HEK293 (cell line): ENCODE measurements at regions not wholly inside any gene's neighbourhood (a gene's known extent, or its start where the extent isn't known, plus 50 kb on each side); places are given as distances from the start of the nearest gene placed in this dataset.

ENCODE experiments used
- CTCF ChIA-PET: fragments of 350-600 bp; formaldehyde crosslinking; extraction: SDS; loops from one replicate; lab custom pipeline; 2021; ENCODE audit warnings: antibody characterized with exemption; lab: Yijun Ruan, JAX
- POLR2A ChIA-PET: fragments of 300-600 bp; formaldehyde crosslinking; extraction: SDS; loops from one replicate; lab custom pipeline; 2020; ENCODE audit warnings: antibody characterized with exemption, inconsistent platforms; lab: Yijun Ruan, JAX
- H3K27ac ChIP-seq: fragments of 200-500 bp; sonication (Bioruptor generic); 2 replicates; pipeline ENCODE4 v1.5.1; 2014; ENCODE audit warnings: low read depth, low read length, control low read depth, inconsistent platforms; ENCODE audit errors: extremely low read depth
- H3K36me3 ChIP-seq, 2 experiments: fragments of 200-500 bp in 1 of 2; sonication (Bioruptor generic) in 1 of 2; 1 replicate in 1 of 2; 2 replicates in 1 of 2; pipeline ENCODE4 v1.5.1; 2014 to 2017; ENCODE audit warnings: inconsistent platforms in 2 of 2, low read length in 2 of 2; ENCODE audit not compliant: control insufficient read depth in 2 of 2, insufficient read depth in 1 of 2
- H3K4me1 ChIP-seq: fragments of 200-500 bp; sonication (Bioruptor generic); 2 replicates; pipeline ENCODE4 v1.5.1; 2014; ENCODE audit warnings: mild to moderate bottlenecking, low read length, inconsistent platforms; ENCODE audit not compliant: control insufficient read depth, insufficient read depth
- H3K4me3 ChIP-seq: 2 replicates; pipeline ENCODE4 v1.5.1; 2011; ENCODE audit warnings: low read depth, mild to moderate bottlenecking, control low read depth, low read length, moderate library complexity
- H3K9me3 ChIP-seq: fragments of 200-500 bp; sonication (Bioruptor generic); 2 replicates; pipeline ENCODE4 v1.5.1; 2014; ENCODE audit warnings: low read depth, low read length, inconsistent platforms; ENCODE audit not compliant: control insufficient read depth, insufficient read depth
- GLI2 ChIP-seq: fragments of 450-650 bp; formaldehyde crosslinking; IDR thresholded peaks from 2 replicates; pipeline ENCODE4; 2017; ENCODE audit warnings: missing biosample characterization, missing genetic modification characterization, low read depth, borderline replicate concordance
- GLIS1 ChIP-seq: fragments of 450-650 bp; formaldehyde crosslinking; IDR thresholded peaks from 2 replicates; pipeline ENCODE4 v1.5.1; 2016; ENCODE audit warnings: missing biosample characterization, missing genetic modification characterization
- KLF8 ChIP-seq: fragments of 450-650 bp; formaldehyde crosslinking; IDR thresholded peaks from 2 replicates; pipeline ENCODE4 v1.5.1; 2016; ENCODE audit warnings: missing biosample characterization, missing genetic modification characterization
- SCRT2 ChIP-seq: fragments of 450-650 bp; formaldehyde crosslinking; IDR thresholded peaks from 2 replicates; pipeline ENCODE4 v1.5.1; 2016; ENCODE audit warnings: missing biosample characterization, missing genetic modification characterization
- ZEB2 ChIP-seq: fragments of 450-650 bp; formaldehyde crosslinking; IDR thresholded peaks from 2 replicates; pipeline ENCODE4 v1.5.1; 2016; ENCODE audit warnings: missing biosample characterization, missing genetic modification characterization
- ZNF132 ChIP-seq: fragments of 450-650 bp; formaldehyde crosslinking; IDR thresholded peaks from 2 replicates; pipeline ENCODE4 v1.5.1; 2017; ENCODE audit warnings: missing biosample characterization, missing genetic modification characterization, borderline replicate concordance
- ZNF146 ChIP-seq: fragments of 450-650 bp; formaldehyde crosslinking; IDR thresholded peaks from 2 replicates; pipeline ENCODE4 v1.5.1; 2016; ENCODE audit warnings: missing biosample characterization, missing genetic modification characterization
- ZNF155 ChIP-seq: fragments of 450-650 bp; formaldehyde crosslinking; IDR thresholded peaks from 2 replicates; pipeline ENCODE4 v1.5.1; 2016; ENCODE audit warnings: missing biosample characterization, missing genetic modification characterization
- ZNF157 ChIP-seq: fragments of 450-650 bp; formaldehyde crosslinking; IDR thresholded peaks from 2 replicates; pipeline ENCODE4 v1.5.1; 2016; ENCODE audit warnings: missing biosample characterization, missing genetic modification characterization
- ZNF2 ChIP-seq: fragments of 450-650 bp; formaldehyde crosslinking; IDR thresholded peaks from 2 replicates; pipeline ENCODE4 v1.5.1; 2016; ENCODE audit warnings: missing biosample characterization, missing genetic modification characterization
- ZNF211 ChIP-seq: fragments of 450-650 bp; formaldehyde crosslinking; IDR thresholded peaks from 2 replicates; pipeline ENCODE4 v1.5.1; 2016; ENCODE audit warnings: low read depth, missing biosample characterization, missing genetic modification characterization
- ZNF335 ChIP-seq: fragments of 450-650 bp; formaldehyde crosslinking; conservative IDR thresholded peaks from 2 replicates; pipeline ENCODE4 v1.5.1; 2016; ENCODE audit warnings: missing biosample characterization, missing genetic modification characterization
- ZNF341 ChIP-seq: fragments of 450-650 bp; formaldehyde crosslinking; IDR thresholded peaks from 2 replicates; pipeline ENCODE4; 2016; ENCODE audit warnings: low read depth, missing biosample characterization, missing genetic modification characterization
- ZNF37A ChIP-seq: fragments of 450-650 bp; IDR thresholded peaks from 2 replicates; pipeline ENCODE4 v1.5.1; 2018; ENCODE audit warnings: missing biosample characterization, missing genetic modification characterization
- ZNF423 ChIP-seq: fragments of 450-650 bp; formaldehyde crosslinking; IDR thresholded peaks from 2 replicates; pipeline ENCODE4 v1.5.1; 2016; ENCODE audit warnings: missing biosample characterization, missing genetic modification characterization
- ZNF510 ChIP-seq: fragments of 450-650 bp; formaldehyde crosslinking; IDR thresholded peaks from 2 replicates; pipeline ENCODE4 v1.5.1; 2018; ENCODE audit warnings: mild to moderate bottlenecking, missing genetic modification characterization, missing biosample characterization; ENCODE audit not compliant: insufficient replicate concordance
- ZNF548 ChIP-seq: fragments of 450-650 bp; formaldehyde crosslinking; IDR thresholded peaks from 2 replicates; pipeline ENCODE4 v1.5.1; 2016; ENCODE audit warnings: missing biosample characterization, missing genetic modification characterization
- ZNF561 ChIP-seq: fragments of 450-650 bp; IDR thresholded peaks from 2 replicates; pipeline ENCODE4 v1.5.1; 2018; ENCODE audit warnings: missing biosample characterization, missing genetic modification characterization, borderline replicate concordance
- ZNF585B ChIP-seq: fragments of 450-650 bp; formaldehyde crosslinking; IDR thresholded peaks from 2 replicates; pipeline ENCODE4 v1.5.1; 2016; ENCODE audit warnings: missing biosample characterization, missing genetic modification characterization
- ZNF624 ChIP-seq: fragments of 450-650 bp; formaldehyde crosslinking; IDR thresholded peaks from 2 replicates; pipeline ENCODE4 v1.5.1; 2017; ENCODE audit warnings: missing biosample characterization, missing genetic modification characterization
- ZNF629 ChIP-seq: fragments of 450-650 bp; formaldehyde crosslinking; IDR thresholded peaks from 2 replicates; pipeline ENCODE4 v1.5.1; 2017; ENCODE audit warnings: missing biosample characterization, missing genetic modification characterization
- ZNF777 ChIP-seq: fragments of 450-650 bp; formaldehyde crosslinking; IDR thresholded peaks from 2 replicates; pipeline ENCODE4 v1.5.1; 2017; ENCODE audit warnings: missing biosample characterization, missing genetic modification characterization, borderline replicate concordance
- ZNF792 ChIP-seq: fragments of 450-650 bp; formaldehyde crosslinking; IDR thresholded peaks from 2 replicates; pipeline ENCODE4 v1.5.1; 2016; ENCODE audit warnings: missing biosample characterization, missing genetic modification characterization
- ZNF843 ChIP-seq: fragments of 450-650 bp; formaldehyde crosslinking; IDR thresholded peaks from 2 replicates; pipeline ENCODE4 v1.5.1; 2016; ENCODE audit warnings: missing biosample characterization, missing genetic modification characterization
- ZXDB ChIP-seq: fragments of 450-650 bp; formaldehyde crosslinking; IDR thresholded peaks from 2 replicates; pipeline ENCODE4 v1.5.1; 2016; ENCODE audit warnings: missing biosample characterization, missing genetic modification characterization
- TF ChIP-seq, protein P1 (sequence below): fragments of 450-650 bp; formaldehyde crosslinking; IDR thresholded peaks from 2 replicates; pipeline ENCODE4 v1.5.1; 2016; ENCODE audit warnings: missing biosample characterization, missing genetic modification characterization
- TF ChIP-seq, protein P2 (sequence below): fragments of 450-650 bp; formaldehyde crosslinking; IDR thresholded peaks from 2 replicates; pipeline ENCODE4 v1.5.1; 2016; ENCODE audit warnings: missing biosample characterization, missing genetic modification characterization, low read depth
- TF ChIP-seq, protein P3 (sequence below): fragments of 450-650 bp; formaldehyde crosslinking; IDR thresholded peaks from 2 replicates; pipeline ENCODE4 v1.5.1; 2016; ENCODE audit warnings: missing biosample characterization, missing genetic modification characterization
- TF ChIP-seq, protein P4 (sequence below): fragments of 450-650 bp; formaldehyde crosslinking; IDR thresholded peaks from 2 replicates; pipeline ENCODE4 v1.5.1; 2016; ENCODE audit warnings: missing biosample characterization, missing genetic modification characterization
- TF ChIP-seq, protein P5 (sequence below): fragments of 450-650 bp; formaldehyde crosslinking; IDR thresholded peaks from 2 replicates; pipeline ENCODE4; 2016; ENCODE audit warnings: missing biosample characterization, missing genetic modification characterization

DNA sequence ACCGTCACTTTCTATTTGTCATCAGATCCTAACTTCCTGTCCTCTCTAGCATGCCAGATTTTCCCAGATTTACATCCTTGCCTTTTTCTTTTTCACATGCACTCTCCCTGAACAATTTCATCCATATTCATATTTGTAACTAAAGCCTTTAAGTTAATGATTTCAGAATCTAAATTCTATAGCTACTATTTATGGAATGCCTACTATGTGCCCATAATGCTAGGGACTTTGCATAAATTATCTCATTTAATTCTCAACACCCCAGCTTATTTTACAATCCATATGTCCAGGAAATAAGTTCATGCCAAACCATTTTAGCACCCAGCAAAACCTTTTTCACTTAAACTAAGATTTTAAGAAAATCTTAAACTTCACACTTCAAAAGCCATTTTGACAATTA, 531.9 kb downstream of the NUP35 start:
- Histone ChIP-seq H3K9me3 (no peaks in the 10 kb centered on the region), H3K4me1 (no peaks in the 10 kb centered on the region), H3K4me3 (no peak overlapping the region), H3K27ac (no peak overlapping the region), H3K36me3 (no peaks in the 10 kb centered on the region)
- no peak for TF ChIP-seq ZNF155 (tag by site-specific recombination)
- no peak for TF ChIP-seq ZNF211 (tag by site-specific recombination)
- TF ChIP-seq, protein P1, sequence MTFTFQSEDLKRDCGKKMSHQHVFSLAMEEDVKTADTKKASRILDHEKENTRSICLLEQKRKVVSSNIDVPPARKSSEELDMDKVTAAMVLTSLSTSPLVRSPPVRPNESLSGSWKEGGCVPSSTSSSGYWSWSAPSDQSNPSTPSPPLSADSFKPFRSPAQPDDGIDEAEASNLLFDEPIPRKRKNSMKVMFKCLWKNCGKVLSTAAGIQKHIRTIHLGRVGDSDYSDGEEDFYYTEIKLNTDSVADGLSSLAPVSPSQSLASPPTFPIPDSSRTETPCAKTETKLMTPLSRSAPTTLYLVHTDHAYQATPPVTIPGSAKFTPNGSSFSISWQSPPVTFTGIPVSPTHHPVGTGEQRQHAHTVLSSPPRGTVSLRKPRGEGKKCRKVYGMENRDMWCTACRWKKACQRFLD: no peak
- no peak for TF ChIP-seq ZNF37A (tag by site-specific recombination)
- no peak for TF ChIP-seq ZEB2 (tag by site-specific recombination)
- TF ChIP-seq ZNF624 (tag by site-specific recombination): no peak
- no peak for TF ChIP-seq ZNF510 (tag by site-specific recombination)
- no peak for TF ChIP-seq ZNF335 (tag by site-specific recombination)
- no peak for TF ChIP-seq ZNF423 (tag by site-specific recombination)
- TF ChIP-seq, protein P2, sequence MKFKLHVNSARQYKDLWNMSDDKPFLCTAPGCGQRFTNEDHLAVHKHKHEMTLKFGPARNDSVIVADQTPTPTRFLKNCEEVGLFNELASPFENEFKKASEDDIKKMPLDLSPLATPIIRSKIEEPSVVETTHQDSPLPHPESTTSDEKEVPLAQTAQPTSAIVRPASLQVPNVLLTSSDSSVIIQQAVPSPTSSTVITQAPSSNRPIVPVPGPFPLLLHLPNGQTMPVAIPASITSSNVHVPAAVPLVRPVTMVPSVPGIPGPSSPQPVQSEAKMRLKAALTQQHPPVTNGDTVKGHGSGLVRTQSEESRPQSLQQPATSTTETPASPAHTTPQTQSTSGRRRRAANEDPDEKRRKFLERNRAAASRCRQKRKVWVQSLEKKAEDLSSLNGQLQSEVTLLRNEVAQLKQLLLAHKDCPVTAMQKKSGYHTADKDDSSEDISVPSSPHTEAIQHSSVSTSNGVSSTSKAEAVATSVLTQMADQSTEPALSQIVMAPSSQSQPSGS: no peak
- TF ChIP-seq ZNF2 (tag by site-specific recombination): no peak
- TF ChIP-seq ZNF792 (tag by site-specific recombination): no peak
- no peak for TF ChIP-seq ZNF132 (tag by site-specific recombination)
- no peak for TF ChIP-seq ZNF548 (tag by site-specific recombination)
- no peak for TF ChIP-seq SCRT2 (tag by site-specific recombination)
- TF ChIP-seq, protein P3, sequence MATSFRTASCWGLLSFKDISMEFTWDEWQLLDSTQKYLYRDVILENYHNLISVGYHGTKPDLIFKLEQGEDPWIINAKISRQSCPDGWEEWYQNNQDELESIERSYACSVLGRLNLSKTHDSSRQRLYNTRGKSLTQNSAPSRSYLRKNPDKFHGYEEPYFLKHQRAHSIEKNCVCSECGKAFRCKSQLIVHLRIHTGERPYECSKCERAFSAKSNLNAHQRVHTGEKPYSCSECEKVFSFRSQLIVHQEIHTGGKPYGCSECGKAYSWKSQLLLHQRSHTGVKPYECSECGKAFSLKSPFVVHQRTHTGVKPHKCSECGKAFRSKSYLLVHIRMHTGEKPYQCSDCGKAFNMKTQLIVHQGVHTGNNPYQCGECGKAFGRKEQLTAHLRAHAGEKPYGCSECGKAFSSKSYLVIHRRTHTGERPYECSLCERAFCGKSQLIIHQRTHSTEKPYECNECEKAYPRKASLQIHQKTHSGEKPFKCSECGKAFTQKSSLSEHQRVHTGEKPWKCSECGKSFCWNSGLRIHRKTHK: no peak
- TF ChIP-seq, protein P4, sequence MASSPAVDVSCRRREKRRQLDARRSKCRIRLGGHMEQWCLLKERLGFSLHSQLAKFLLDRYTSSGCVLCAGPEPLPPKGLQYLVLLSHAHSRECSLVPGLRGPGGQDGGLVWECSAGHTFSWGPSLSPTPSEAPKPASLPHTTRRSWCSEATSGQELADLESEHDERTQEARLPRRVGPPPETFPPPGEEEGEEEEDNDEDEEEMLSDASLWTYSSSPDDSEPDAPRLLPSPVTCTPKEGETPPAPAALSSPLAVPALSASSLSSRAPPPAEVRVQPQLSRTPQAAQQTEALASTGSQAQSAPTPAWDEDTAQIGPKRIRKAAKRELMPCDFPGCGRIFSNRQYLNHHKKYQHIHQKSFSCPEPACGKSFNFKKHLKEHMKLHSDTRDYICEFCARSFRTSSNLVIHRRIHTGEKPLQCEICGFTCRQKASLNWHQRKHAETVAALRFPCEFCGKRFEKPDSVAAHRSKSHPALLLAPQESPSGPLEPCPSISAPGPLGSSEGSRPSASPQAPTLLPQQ (tag by site-specific recombination): no peak
- TF ChIP-seq GLIS1 (tag by site-specific recombination): no peak
- no peak for TF ChIP-seq ZNF843 (tag by site-specific recombination)
- CTCF ChIA-PET: no interaction called here
- POLR2A ChIA-PET: no interaction called here

DNA sequence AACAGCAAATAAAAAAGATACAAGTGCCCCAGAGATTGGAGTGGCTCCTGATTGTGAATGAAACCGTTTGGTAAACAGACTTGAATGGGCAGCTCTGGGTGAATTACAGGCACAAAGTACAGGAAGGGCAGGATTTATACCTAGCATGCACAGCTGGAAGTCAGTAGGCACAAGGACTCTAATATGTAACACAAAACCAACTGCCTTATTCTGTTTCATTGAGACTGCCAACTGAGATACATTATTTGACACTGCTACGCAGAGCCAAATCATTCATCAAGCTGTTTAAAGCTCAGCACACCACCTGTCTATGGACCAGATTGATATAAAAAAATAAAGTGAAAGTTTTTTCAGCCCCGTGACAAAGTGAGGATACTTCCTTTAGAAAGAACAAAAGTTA, 541.2 kb downstream of the NUP35 start:
- H3K4me3 ChIP-seq: no peak overlapping the region
- no peaks in the 10 kb centered on the region for H3K4me1 ChIP-seq
- ChIA-PET CTCF (no interaction called here), POLR2A (no interaction called here)
- no peak overlapping the region for H3K27ac ChIP-seq
- H3K9me3 ChIP-seq: no peaks in the 10 kb centered on the region
- no peaks in the 10 kb centered on the region for H3K36me3 ChIP-seq
- TF ChIP-seq ZXDB (tag by site-specific recombination) (no peak), ZNF629 (tag by site-specific recombination) (no peak), ZNF341 (no peak), KLF8 (no peak), ZNF548 (tag by site-specific recombination) (no peak), ZNF146 (tag by site-specific recombination) (no peak), ZNF585B (no peak), ZNF777 (tag by site-specific recombination) (no peak), ZNF561 (tag by site-specific recombination) (no peak), ZNF157 (tag by site-specific recombination) (no peak), GLI2 (tag by site-specific recombination) (no peak), ZNF37A (tag by site-specific recombination) (no peak), ZNF132 (tag by site-specific recombination) (no peak)
- TF ChIP-seq, protein P5, sequence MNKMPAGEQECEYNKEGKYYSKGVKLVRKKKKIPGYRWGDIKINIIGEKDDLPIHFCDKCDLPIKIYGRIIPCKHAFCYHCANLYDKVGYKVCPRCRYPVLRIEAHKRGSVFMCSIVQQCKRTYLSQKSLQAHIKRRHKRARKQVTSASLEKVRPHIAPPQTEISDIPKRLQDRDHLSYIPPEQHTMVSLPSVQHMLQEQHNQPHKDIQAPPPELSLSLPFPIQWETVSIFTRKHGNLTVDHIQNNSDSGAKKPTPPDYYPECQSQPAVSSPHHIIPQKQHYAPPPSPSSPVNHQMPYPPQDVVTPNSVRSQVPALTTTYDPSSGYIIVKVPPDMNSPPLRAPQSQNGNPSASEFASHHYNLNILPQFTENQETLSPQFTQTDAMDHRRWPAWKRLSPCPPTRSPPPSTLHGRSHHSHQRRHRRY (tag by site-specific recombination): no peak
